ENCODE measurements at regions not wholly inside any gene's neighbourhood (a gene's known extent, or its start where the extent isn't known, plus 50 kb on each side); places are given as distances from the start of the nearest gene placed in this dataset.

DNA sequence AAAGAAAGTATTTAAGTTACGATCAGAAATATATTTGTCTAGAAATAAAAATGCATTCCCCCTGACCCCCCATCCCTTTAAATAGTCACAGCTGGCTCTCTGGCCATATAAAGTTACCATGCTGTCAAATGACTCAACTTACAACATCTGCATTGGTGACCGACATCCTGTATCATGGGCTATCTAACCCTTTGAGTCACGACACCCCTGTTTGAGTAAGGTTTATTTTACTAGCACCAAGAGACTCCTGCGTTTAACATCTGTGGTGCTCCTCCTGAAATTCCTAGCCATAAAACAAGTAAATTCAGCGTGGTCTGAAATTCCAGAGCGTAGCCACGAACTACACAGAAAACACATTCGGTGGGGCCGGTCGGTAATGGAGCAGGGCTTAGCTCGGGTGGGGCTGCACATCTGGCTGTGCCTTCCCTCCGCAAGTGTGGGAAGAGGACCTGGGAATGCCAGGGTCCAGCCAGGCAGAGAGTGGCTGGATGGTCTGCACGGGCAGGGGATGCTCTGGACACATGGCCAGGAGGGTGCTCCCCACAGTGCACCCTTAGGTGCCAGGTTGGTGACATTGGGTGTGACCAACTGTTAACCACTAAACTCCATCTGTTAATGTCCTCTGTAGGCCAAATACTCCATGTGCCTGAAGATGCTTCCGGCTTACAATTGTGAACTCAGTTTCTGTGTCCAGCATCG is 53.0 kb upstream of the CLDN14 start:
- DNase-seq, result no peak

DNA sequence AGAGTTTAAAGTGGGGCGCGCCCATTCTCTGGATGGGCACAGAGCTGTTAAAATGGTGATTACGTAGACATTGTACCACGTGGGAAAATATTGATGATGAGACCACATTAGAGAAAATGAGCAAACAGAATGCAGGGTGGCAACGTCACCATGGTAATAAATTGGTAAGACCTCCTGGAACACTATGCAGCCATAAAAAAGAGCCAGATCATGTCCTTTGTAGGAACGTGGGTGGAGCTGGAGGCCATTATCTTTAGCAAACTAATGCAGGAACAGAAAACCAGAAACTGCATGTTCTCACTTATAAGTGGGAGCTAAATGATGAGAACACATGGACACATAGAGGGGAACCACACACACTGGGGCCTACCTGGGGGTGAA is 53.5 kb upstream of the CLDN14 start:
- DNase-seq, result no peak

DNA sequence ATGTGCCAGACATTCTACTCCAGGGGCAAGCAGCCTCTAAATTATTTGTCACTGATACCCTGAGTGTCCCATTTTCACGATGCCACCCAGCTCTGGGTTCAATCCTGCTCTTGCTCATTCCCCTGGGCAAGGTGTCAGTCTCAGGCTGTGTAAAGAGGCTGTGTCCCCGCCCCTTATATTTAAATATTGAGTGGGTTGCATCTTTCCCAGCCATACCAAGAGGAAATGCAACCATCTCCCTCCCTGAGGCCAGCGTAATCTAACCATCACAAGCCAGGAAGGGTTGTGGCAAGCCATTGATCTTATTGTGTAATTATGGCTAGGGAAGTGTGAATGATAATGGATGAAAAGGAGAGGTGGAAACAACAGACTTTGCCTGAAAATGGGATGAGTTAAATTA is 54.7 kb upstream of the CLDN14 start:
- DNase-seq, result no peak

DNA sequence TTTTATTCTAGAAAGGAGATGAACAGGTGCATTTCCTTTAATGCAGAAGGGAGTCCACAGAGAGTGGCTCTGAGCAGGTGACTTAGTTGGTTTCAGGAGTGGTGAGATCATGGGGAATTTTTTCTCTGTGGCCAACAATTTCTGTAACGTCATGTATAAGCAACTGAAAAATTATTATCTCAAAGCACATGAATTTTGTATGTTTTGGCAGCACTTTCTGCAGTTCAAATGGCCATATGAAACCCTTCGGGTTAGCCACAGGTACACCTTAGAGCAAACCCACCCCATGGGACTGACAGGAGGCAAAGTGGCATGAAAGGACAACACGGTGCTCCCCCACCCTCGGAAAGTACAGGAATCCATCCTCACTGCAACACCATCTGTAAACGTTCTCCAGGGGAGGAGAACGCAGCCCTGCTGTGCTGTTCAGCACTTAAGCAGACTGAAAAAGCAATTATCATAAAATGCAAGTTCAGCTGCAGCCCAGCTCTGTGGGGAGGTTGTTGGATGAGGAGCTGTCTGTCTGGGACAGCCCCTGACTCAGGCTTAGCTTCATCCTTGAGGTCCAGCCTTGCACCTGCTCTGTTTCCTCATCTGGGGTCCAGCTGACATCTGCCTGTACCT is 55.8 kb upstream of the CLDN14 start:
- DNase-seq, result no peak

DNA sequence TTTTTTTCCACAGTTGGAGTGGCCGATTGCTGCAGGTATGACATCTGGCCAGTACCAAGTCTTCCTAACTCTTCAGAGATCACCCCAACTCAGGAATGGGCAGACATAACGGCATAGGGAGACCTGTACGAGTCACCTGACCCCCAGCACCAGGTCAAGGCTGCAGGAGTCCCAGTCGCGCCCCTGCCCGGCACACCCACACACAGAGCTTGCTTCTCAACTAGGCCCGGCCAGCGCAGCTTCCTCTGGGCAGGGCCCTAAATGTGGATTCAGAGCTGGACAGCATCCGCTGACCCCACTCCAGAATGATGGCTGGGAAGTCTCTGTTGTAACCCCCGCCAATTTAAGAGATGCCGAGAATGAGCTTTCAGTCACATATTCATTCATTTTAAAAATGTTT is 58.8 kb upstream of the CLDN14 start:
- no peak for DNase-seq

DNA sequence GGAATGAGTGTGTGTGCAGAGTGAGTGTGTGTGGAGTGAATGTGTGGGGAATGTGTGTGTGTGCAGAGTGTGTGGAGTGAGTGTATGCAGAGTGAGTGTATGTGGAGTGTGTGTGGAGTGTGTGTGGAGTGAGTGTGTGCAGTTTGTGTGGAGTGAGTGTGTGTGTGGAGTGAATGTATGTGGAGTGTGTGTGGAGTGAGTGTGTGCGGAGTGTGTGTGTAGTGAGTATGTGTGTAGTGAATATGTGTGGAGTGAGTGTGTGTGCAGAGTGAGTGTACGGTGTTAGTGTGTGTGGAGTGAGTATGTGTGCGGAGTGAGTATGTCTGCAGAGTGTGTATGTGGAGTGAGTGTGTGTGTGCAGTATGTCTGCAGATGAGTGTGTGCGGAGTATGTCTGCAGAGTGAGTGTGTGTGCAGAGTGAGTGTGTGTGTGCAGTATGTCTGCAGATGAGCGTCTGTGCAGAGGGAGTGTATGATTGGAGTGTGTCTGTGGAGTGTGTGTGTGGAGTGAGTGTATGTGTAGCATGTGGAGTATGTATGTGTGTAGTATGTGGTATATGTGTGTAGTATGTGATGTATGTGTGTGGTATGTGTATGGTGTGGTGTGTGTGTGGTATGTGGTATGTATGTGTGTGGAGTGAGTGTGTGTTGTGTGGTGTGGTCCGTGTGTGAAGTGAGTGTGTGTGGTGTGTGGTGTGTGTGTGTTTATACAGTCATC is 59.7 kb upstream of the CLDN14 start:
- no peak for DNase-seq

DNA sequence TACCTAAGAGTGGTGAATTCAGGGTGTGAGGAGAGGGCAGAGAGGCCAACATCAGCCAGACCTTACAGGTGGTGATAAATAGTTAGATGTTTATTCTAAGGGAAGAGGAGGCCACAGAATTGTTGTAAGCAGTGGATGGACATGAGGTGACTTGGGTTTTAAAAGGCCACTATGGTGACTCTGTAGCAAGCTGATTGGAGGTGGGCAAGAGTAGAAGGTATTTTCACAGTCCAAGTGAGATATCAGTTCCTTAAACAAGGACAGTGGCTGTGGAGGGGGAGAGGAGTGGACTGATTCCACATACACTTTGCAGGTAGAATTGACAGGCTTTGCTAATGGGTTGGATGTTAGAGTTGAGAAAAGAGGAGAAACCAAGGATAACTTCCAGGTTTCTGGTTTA is 60.8 kb upstream of the CLDN14 start:
- no peak for DNase-seq

DNA sequence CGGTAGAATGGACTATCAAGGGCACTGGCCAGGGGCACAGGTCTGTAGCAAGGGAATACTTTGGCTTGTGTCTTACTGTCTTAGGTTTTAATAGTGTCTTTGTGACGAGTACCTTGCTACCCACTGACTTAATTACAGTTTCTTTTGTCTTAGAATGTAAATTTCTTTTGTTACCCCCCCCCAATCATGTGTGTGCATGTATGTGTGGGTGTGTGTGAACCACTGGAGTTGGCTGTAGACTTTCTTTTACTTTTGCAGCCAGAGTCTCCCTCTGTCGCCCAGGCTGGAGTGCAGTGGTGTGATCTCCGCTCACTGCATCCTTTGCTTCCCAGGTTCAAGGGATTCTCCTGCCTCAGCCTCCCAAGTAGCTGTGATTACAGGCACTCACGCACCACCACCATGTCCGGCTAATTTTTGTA is 61.8 kb upstream of the CLDN14 start:
- no peak for DNase-seq

DNA sequence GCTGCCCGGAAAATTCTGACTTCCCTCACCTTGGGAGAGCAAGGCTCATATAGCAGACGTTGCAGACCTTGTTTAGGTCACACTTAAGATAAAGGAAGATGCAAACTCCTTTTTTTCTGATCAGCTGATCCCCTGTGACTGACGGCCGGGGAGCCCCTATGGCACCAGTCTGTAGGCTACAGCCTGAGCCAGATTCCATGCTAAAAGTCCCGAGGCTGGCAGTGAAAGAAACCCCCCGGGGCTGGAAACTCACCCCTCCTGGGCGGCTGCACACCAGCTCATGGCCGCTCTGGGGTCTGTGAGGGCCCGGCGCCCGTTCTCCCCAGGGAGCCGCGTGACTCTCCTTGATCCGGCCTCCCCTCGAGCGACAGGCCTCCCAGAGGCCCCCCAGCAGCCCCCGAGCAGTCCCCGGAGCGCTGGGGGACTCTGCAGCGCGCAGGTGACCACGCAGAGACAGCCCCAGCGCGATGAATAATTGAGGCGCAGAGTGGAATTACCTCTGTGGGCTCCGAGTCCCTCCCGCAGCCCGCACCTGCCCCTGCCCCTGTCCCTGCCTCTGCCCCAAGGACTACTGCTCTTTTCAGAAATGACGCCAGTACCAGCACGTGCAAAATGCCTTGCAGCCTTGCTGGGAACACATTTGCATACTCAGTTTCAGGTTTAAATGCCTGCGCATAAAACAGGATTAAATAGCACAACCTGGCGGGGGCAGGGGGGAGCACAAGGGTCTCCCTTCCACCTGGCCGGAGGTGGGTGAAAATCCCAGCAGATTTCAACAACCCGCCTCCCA is 62.6 kb upstream of the CLDN14 start:
- no peak for DNase-seq

DNA sequence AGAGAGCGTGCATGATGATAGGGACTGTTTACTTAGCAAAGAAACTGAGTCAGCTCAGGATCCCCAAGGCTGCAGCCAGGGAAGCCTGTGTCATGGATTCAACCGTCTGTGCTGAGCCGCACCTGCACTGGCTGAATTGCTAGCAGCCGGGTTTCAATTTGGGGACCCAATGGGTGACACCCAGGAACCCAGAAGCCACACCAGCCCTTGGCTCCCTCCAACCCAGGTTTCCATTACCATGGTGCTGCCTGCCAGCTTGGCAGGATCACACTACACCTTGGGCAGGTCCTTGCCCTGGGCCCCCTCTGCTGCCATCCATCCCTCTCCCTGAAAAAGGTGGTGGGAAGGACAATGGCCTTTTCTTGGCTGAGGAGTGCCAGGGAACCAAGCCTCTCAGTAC is 64.0 kb upstream of the CLDN14 start:
- no peak for DNase-seq

DNA sequence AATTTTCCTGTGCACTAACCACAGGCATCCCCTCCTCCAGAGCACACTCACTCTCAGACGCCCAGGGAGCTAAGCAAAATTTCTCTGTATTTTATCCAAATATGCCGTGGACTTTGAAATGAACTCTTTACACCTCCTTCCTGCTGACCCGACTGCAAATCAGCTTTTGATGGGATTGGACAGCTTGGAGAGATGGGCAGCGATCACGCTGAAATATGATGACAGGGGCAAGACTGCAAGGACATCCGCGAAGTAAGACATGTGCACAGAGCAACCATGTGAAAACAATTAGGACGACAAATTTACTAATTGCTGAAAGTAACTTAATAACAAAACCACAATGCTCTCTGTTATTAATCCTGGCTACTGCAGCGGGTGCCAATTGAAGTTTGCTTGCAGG is 64.6 kb upstream of the CLDN14 start:
- no peak for DNase-seq

DNA sequence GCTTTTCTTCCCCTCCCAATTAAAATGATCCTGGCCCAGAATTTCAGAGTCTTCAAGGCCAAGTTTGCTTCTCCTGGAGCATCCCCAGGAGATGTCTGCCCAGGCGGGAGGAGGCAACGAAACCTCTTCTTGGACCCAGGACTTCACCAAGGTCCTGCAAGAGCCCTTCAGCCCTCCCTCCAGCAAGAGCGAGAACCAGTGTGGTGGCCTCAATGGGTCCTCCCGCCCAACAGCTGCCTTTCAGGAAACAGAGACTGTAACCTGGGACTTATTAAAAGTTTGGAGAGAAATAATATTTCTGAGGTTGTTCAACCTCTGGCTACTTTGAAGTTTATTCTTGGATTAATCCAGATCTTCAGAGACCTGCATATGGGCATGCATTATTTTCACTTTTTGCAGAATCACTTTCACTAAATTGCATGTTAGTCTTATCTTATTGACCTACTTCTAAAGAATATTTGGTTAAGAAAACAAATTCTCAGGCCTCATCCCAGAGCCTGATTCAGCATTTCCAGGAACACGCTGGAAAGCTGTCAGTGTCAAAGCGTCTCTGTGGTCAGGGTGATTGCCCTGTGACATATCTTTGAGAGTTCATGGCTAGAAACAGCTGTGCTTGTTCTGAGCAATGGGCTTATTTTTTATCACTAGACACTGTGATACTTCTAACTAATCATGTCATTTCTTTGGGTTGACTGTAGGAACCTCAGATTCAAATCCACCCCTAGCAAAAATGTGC is 66.0 kb upstream of the CLDN14 start:
- DNase-seq, result no peak

DNA sequence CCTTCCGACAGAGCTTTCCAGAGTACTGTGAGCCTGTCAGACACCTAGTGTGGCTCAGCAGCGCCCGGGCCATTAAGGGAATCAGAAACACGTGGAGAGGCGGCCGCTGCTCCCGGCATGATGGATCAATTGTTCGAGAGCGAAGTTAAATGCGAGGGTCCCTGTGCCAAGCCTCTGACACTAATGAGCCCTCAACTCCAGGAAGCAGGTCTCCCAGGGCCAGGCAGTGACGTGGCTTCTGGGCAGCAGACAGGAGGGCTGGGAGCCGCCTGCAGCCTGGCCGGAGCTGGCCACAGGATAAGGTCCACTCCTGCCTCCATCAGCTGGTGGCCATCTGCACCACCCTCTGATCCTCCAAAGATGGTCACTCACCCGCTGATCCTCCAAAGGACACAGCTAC is 67.5 kb upstream of the CLDN14 start:
- no peak for DNase-seq

DNA sequence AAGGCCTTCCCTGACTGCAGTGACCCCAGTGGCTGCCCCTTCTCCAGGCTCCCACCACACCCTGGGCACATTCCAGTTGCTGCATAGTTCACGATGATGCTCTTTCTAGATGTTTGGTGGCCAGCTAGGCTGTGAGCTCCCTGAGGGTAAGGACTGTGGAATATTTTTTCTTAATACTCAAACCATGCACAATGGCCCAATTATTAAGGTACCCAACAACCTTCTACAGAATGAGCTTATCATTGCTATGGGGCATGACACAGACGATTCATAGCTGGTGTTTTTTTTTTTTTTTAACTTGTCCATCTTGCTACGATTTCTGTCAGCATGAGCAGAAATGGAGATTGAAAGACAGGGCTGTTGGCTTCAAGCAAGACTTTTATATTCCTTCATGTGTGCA is 68.9 kb upstream of the CLDN14 start:
- no peak for DNase-seq

DNA sequence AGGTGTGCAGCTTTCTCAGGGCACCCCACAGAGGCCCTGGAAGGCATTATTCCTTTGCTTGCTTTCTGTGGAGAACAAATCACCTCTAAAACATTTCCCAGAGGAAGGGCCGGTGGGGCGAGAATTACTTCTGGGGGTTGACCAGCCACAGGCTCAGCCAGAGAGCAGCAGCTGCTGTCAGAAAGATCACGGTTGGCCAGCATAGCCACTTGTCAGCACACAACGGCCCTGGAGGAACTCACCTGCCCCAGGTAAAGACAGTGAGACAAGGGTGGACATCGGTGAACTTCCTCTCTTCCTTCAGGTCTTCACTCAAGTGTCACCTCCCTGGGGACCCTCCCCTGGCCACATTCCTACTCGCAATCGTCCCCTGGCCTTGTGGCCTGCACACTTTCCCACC is 69.5 kb upstream of the CLDN14 start:
- no peak for DNase-seq

DNA sequence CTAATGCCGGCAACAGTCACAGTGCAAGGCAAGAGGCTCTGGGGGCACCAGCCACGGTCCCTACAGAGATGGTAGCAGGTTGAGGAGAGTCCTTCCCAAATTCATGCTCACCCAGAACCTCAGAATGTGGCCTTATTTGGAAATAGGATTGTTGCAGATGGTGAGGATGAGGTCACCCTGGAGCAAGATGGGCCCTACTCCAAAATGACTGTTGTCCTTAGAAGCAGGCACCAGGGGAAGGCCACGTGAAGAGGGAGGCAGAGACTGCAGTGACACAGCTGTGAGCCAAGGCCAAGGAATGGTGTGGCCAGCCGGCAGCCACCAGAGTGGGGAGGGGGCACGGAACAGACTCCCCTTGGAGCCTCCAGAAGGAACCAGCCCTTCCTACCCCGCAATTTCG is 70.8 kb upstream of the CLDN14 start:
- no peak for DNase-seq

DNA sequence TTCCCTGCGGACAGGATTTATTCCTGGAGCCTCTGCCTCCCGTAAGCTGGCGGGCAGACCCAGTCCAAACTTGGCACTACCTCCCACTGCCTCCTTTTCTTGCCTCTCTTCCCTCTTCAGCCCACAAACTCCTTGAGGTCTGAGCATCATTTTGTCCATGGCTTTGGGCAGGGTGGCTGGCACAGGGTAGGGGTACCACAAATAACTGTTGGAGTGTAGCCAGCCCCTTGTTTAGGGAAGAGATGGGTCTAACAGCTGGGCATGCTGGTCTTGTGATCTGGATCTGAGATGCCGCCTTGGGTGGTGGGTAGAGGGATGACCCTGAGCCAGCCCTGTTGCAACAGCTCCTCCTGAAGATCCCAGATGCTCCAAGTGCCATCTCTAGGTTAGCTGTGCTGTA is 71.4 kb upstream of the CLDN14 start:
- no peak for DNase-seq

DNA sequence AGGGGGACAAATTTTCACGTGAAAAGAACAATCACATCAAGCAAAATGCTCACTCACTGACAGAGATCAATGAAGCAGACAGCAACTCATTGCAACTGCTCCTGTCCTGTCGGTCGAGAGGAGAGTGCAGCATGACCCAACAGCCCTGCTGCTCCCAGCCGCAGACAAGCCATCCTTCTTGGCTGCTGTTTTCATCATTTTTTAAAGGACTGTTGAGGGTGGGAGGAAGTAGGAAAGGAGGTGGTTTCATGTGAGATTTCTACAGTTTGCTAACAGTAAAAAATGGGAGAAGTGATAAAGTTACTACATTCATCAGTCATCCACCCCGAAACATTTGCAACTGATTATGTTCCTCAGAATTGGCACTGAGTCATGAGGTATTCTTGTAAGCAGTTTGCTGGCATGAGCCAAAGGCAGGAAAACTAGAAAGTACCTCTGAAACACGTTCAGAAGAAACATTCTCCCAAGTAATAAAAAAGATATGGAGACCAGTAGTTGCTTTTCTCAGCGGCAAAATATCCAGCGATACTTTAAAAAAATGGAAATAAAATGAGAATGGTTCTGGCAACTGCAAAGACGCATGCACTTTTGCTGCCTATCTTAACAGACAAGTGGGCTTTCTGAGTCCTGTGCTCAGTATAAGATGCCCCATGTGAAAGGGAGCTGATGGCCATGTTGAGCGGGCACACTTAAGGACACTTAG is 72.0 kb upstream of the CLDN14 start:
- DNase-seq, result no peak

DNA sequence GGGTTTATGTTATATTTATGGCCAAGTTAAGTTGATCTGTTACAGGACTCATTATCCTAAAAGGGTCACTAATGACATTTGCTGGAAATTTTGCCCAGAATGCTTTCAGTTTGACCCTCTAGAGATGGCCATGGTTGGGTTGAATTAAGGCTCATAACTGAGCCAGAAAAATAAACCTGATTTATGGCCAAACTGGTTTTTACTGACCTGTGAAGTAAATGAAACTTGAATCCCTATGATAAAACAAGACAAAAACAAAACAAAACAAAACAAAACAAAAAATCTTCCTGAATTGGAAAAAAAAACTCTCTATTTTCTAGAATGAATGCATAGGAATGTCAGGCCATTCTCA is 72.5 kb upstream of the CLDN14 start:
- DNase-seq, result no peak

DNA sequence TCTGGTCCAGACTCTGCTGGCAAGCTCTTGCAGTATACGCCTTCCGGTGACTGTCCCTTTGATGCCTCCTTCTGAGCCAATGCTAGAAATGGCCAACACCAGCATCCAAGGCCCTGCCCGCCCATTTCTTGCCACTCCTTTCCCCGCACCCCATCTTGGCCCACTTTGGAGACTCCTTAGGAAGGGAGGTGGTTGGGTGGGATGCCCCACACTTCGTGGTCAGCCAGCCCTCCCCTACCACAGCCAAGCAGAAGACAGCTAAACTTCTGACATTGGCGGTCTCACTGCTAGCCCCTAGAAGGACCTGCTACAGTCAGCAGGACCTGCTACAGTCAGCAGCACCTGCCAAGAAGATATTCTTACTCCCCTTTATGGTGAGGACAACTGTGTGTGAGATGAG is 73.5 kb upstream of the CLDN14 start:
- no peak for DNase-seq

DNA sequence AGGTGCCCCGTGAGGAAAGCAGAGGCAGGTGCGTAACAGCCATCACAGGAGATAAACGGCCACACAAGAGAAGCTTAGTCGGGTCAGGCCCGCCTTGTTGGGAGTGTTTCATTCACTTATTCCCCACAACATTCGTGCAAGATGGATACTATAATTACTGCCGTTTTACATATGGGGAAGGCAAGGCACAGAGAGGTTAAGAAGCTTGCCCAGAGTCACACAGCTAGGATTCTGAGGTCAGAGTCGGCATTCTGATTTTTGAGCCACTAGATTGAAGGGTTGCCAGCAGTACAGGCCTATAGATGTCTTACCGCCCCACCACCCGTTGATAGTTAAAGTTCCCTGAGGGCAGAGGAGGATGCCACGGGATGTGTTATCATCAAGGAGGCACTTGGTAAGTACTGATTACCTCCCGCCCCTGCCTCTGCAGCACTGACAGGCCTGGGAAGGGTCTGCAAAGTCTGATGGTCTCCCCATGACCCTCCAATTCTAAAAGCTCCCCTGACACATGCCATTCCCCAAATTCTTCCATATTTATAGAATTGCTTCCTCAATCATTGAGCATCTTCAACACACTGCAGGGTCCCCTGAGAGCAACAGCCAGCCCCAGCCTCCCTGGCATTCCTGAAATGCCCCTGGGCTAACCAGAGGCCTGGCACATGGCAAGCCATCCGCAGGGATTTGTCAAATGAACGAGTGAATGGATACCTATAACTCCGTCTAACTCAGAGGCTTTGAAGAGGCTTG is 74.7 kb upstream of the CLDN14 start:
- DNase-seq, result no peak

All from activated T-cell treated with anti-CD3 and anti-CD28 coated beads, Interleukin-2, amount 50 U/mL, for 1 hour (primary cell).